ENCODE measurements at regions not wholly inside any gene's neighbourhood (a gene's known extent, or its start where the extent isn't known, plus 50 kb on each side); places are given as distances from the start of the nearest gene placed in this dataset.

- intact Hi-C loops (cut with micrococcal nuclease) = no loop called here
- no peaks in the 10 kb centered on the region for H3K27me3 Mint-ChIP-seq
- TF ChIP-seq CTCF (IDR thresholded peaks at IDR 0.05) = no peak
- no peaks in the 10 kb centered on the region for H3K4me1 Mint-ChIP-seq
- no peaks in the 10 kb centered on the region for H3K36me3 Mint-ChIP-seq (ENCODE audit: low read depth)
- no peak for ATAC-seq (ENCODE audit: low read depth)
- DNase-seq = no peak
- ChIA-PET POLR2A (no interaction called here), CTCF (no interaction called here)
- H3K27ac Mint-ChIP-seq = no peak overlapping the region
- H3K9me3 Mint-ChIP-seq = peaks cover 4% of the 10 kb centered on the region
- no peak overlapping the region for H3K4me3 Mint-ChIP-seq
Observed at GRCh38 chr3:110375751-110376518, 695.7 kb upstream of the NECTIN3 start.

GRCh38 chr3:110378481-110378880, 693.1 kb upstream of the NECTIN3 start:
- no peaks in the 10 kb centered on the region for H3K27me3 Mint-ChIP-seq
- H3K9me3 Mint-ChIP-seq = no peaks in the 10 kb centered on the region
- CTCF ChIA-PET = no interaction called here
- no peak overlapping the region for H3K4me3 Mint-ChIP-seq
- POLR2A ChIA-PET = no interaction called here
- intact Hi-C loops (cut with micrococcal nuclease) = no loop called here
- no peaks in the 10 kb centered on the region for H3K4me1 Mint-ChIP-seq
- TF ChIP-seq CTCF (IDR thresholded peaks at IDR 0.05) = no peak
- H3K27ac Mint-ChIP-seq = no peak overlapping the region
- DNase-seq (no peak), ATAC-seq (ENCODE audit: low read depth) (no peak)
- no peaks in the 10 kb centered on the region for H3K36me3 Mint-ChIP-seq (ENCODE audit: low read depth)

- CTCF ChIA-PET = no interaction called here
- ATAC-seq (ENCODE audit: low read depth) = no peak
- H3K27me3 Mint-ChIP-seq = no peaks in the 10 kb centered on the region
- POLR2A ChIA-PET = no interaction called here
- DNase-seq = no peak
- H3K36me3 Mint-ChIP-seq (ENCODE audit: low read depth) = no peaks in the 10 kb centered on the region
- TF ChIP-seq CTCF (IDR thresholded peaks at IDR 0.05) = no peak
- no peaks in the 10 kb centered on the region for H3K9me3 Mint-ChIP-seq
- H3K4me1 Mint-ChIP-seq = no peaks in the 10 kb centered on the region
- intact Hi-C loops (cut with micrococcal nuclease) = no loop called here
- H3K27ac Mint-ChIP-seq = no peak overlapping the region
- H3K4me3 Mint-ChIP-seq = no peak overlapping the region
Observed at GRCh38 chr3:110381992-110382391, 689.6 kb upstream of the NECTIN3 start.

GRCh38 chr3:110383356-110383755, 688.3 kb upstream of the NECTIN3 start:
- Mint-ChIP-seq H3K27me3 (no peaks in the 10 kb centered on the region), H3K27ac (no peak overlapping the region), H3K9me3 (no peaks in the 10 kb centered on the region), H3K4me3 (no peak overlapping the region), H3K36me3 (ENCODE audit: low read depth) (no peaks in the 10 kb centered on the region), H3K4me1 (no peaks in the 10 kb centered on the region)
- no peak for TF ChIP-seq CTCF (IDR thresholded peaks at IDR 0.05)
- no peak for ATAC-seq (ENCODE audit: low read depth)
- intact Hi-C loops (cut with micrococcal nuclease) = no loop called here
- ChIA-PET CTCF (no interaction called here), POLR2A (no interaction called here)
- no peak for DNase-seq

GRCh38 chr3:110384601-110385000, 687.0 kb upstream of the NECTIN3 start:
- CTCF ChIA-PET = no interaction called here
- Mint-ChIP-seq H3K4me1 (no peaks in the 10 kb centered on the region), H3K4me3 (no peak overlapping the region), H3K9me3 (no peaks in the 10 kb centered on the region), H3K27ac (no peak overlapping the region), H3K36me3 (ENCODE audit: low read depth) (no peaks in the 10 kb centered on the region), H3K27me3 (no peaks in the 10 kb centered on the region)
- no peak for TF ChIP-seq CTCF (IDR thresholded peaks at IDR 0.05)
- intact Hi-C loops (cut with micrococcal nuclease) = no loop called here
- no peak for DNase-seq
- no peak for ATAC-seq (ENCODE audit: low read depth)
- POLR2A ChIA-PET = no interaction called here

All from activated B cell treated with CpG ODN at 0.5 μM for 24 hours (primary cell).